B cell (primary cell): ENCODE measurements at regions not wholly inside any gene's neighbourhood (a gene's known extent, or its start where the extent isn't known, plus 50 kb on each side); places are given as distances from the start of the nearest gene placed in this dataset.

Source experiments
- ATAC-seq: fragments of 200-7000 bp; cut with Tn5 transposase; one replicate; pipeline ENCODE4 v1.10.0; 2021; ENCODE audit warnings: low read depth, mild to moderate bottlenecking, moderate number of reproducible peaks, moderate library complexity
- CTCF ChIA-PET: fragments of 350-600 bp; sonication (Branson Sonifier 250); formaldehyde crosslinking; loops from one replicate; lab custom pipeline; 2021; ENCODE audit warnings: antibody characterized with exemption, inconsistent platforms; lab: Charles Lee
- POLR2A ChIA-PET: fragments of 350-600 bp; sonication (Branson Sonifier 250); formaldehyde crosslinking; loops from one replicate; lab custom pipeline; 2021; ENCODE audit warnings: antibody characterized with exemption; lab: Charles Lee
- DNase-seq: peaks from one replicate; pipeline ENCODE4 v3.0.0; 2013
- H2AFZ ChIP-seq: 2 replicates; pipeline ENCODE4 v1.6.1; 2012; ENCODE audit warnings: mild to moderate bottlenecking, low read depth, low read length; ENCODE audit not compliant: insufficient read depth, poor library complexity, severe bottlenecking
- H3K27ac ChIP-seq, 2 donors: 1 replicate in 1 of 2; 2 replicates in 1 of 2; pipeline ENCODE4 v1.5.1; 2012 to 2013; ENCODE audit warnings: low read length in 2 of 2, mild to moderate bottlenecking in 2 of 2, moderate library complexity in 1 of 2
- H3K27me3 ChIP-seq, 4 experiments: fragments of 200-600 bp in 1 of 4; sonication (generic) in 1 of 4; replicated peaks in 1 of 4; 1 replicate in 2 of 4; 2 replicates in 2 of 4; pipeline versions ENCODE4 v1.6.1 to v1.7.0; 2013 to 2016; ENCODE audit warnings: low read length in 3 of 4, mild to moderate bottlenecking in 2 of 4, mixed read lengths in 1 of 4, moderate library complexity in 1 of 4; ENCODE audit not compliant: insufficient read depth in 4 of 4, control insufficient read depth in 3 of 4; ENCODE audit errors: control extremely low read depth in 1 of 4
- H3K36me3 ChIP-seq, 2 experiments: replicated peaks in 1 of 2; 1 replicate in 1 of 2; 2 replicates in 1 of 2; pipeline versions ENCODE4 v1.6.1 to v1.7.1; 2013; ENCODE audit warnings: low read length in 1 of 2; ENCODE audit not compliant: insufficient read depth in 2 of 2, control insufficient read depth in 1 of 2; ENCODE audit errors: control extremely low read depth in 1 of 2, extremely low read depth in 1 of 2
- H3K4me1 ChIP-seq, 2 donors: fragments of 200-600 bp in 1 of 2; sonication (generic) in 1 of 2; 1 replicate in 1 of 2; 2 replicates in 1 of 2; pipeline versions ENCODE4 v1.5.1 to v1.6.1; 2013 to 2017; ENCODE audit warnings: low read length in 2 of 2; ENCODE audit not compliant: control insufficient read depth in 2 of 2, insufficient read depth in 2 of 2
- H3K4me2 ChIP-seq: replicated peaks from 2 replicates; pipeline ENCODE3; 2012; ENCODE audit warnings: mild to moderate bottlenecking, low read depth, low read length; ENCODE audit not compliant: poor library complexity, severe bottlenecking
- H3K4me3 ChIP-seq, 5 experiments: fragments of 200-600 bp in 1 of 5; sonication (generic) in 1 of 5; 1 replicate in 3 of 5; 2 replicates in 2 of 5; pipeline versions ENCODE4 v1.5.1 to v1.7.0; 2011 to 2016; ENCODE audit warnings: low read length in 4 of 5, mild to moderate bottlenecking in 4 of 5, low read depth in 2 of 5, control low read depth in 1 of 5, moderate library complexity in 1 of 5; ENCODE audit not compliant: insufficient read depth in 1 of 5; ENCODE audit errors: control extremely low read depth in 1 of 5, extremely low read depth in 1 of 5
- H3K79me2 ChIP-seq: fragments of 200-600 bp; sonication (generic); one replicate; pipeline ENCODE4 v1.6.0; 2016; ENCODE audit warnings: low read length; ENCODE audit not compliant: control insufficient read depth, insufficient read depth
- H3K9ac ChIP-seq: fragments of 200-600 bp; sonication (generic); 2 replicates; pipeline ENCODE4 v1.6.1; 2017; ENCODE audit warnings: mild to moderate bottlenecking, low read length, moderate library complexity
- H3K9me3 ChIP-seq, 3 donors: one replicate each; pipeline versions ENCODE4 v1.6.1 to v1.7.1; 2013; ENCODE audit warnings: low read length in 2 of 3; ENCODE audit not compliant: control insufficient read depth in 2 of 3, insufficient read depth in 1 of 3; ENCODE audit errors: control extremely low read depth in 1 of 3
- H4K20me1 ChIP-seq: 2 replicates; pipeline ENCODE4 v1.6.0; 2012; ENCODE audit warnings: mild to moderate bottlenecking, low read length; ENCODE audit not compliant: insufficient read depth, control insufficient read depth, poor library complexity, severe bottlenecking
- H3K27ac Mint-ChIP-seq: one replicate; pipeline ENCODE4 v1.8.0; 2021; ENCODE audit warnings: mixed read lengths
- H3K27me3 Mint-ChIP-seq: one replicate; pipeline ENCODE4 v1.8.0; 2021; ENCODE audit warnings: mixed read lengths
- H3K4me1 Mint-ChIP-seq: one replicate; pipeline ENCODE4 v1.8.0; 2021; ENCODE audit warnings: mixed read lengths
- H3K4me3 Mint-ChIP-seq: one replicate; pipeline ENCODE4 v1.8.0; 2021; ENCODE audit warnings: mixed read lengths
- H3K9me3 Mint-ChIP-seq: one replicate; pipeline ENCODE4 v1.8.0; 2022; ENCODE audit warnings: mixed read lengths; ENCODE audit not compliant: insufficient read depth
- CTCF ChIP-seq: fragments of 200-600 bp; IDR thresholded peaks from one replicate; pipeline ENCODE4 v1.8.0; 2022; ENCODE audit warnings: antibody characterized with exemption, mild to moderate bottlenecking
- EZH2 ChIP-seq: IDR thresholded peaks from 2 replicates; pipeline ENCODE4 v1.6.1; 2012; ENCODE audit warnings: borderline replicate concordance, low read depth, mild to moderate bottlenecking, moderate library complexity, low read length; ENCODE audit not compliant: insufficient read depth, poor library complexity, severe bottlenecking
- WGBS: methylation state at CpG from one replicate; pipeline ENCODE4 v1.1.5; 2013; ENCODE audit warnings: missing lambda C conversion rate; ENCODE audit not compliant: insufficient coverage; 5-methylcytosine and 5-hydroxymethylcytosine counted together
- intact Hi-C: fragments of 100-400 bp; cut with micrococcal nuclease; formaldehyde crosslinking; loops from one replicate; pipeline ENCODE4 v1.10.0; 2022

GRCh38 chr13:76719955-76720354, 166.2 kb downstream of the KCTD12 start:
- no peaks in the 10 kb centered on the region for H3K9me3 Mint-ChIP-seq

GRCh38 chr13:76717092-76717491, 169.1 kb downstream of the KCTD12 start:
- H3K27ac ChIP-seq = no peak overlapping the region
- H3K4me1 Mint-ChIP-seq = no peaks in the 10 kb centered on the region
- DNase-seq (no peak), ATAC-seq (no peak)
- no peaks in the 10 kb centered on the region for H3K27me3 ChIP-seq
- 86% methylated on average over 1 of the region's 1 CpG for WGBS
- H3K9me3 Mint-ChIP-seq = no peaks in the 10 kb centered on the region
- H3K4me3 ChIP-seq = no peak overlapping the region
- H3K9ac ChIP-seq = no peak overlapping the region
- ChIA-PET CTCF (no interaction called here), POLR2A (no interaction called here)
- H3K27me3 Mint-ChIP-seq = no peaks in the 10 kb centered on the region
- no peak overlapping the region for H3K4me2 ChIP-seq
- H3K36me3 ChIP-seq = no peaks in the 10 kb centered on the region
- no peak overlapping the region for H3K4me3 Mint-ChIP-seq
- no peak overlapping the region for H3K27ac Mint-ChIP-seq
- intact Hi-C loops = no loop called here
- H4K20me1 ChIP-seq = no peaks in the 10 kb centered on the region
- no peaks in the 10 kb centered on the region for H3K79me2 ChIP-seq
- TF ChIP-seq EZH2 = no peak
- TF ChIP-seq CTCF = no peak
- no peaks in the 10 kb centered on the region for H3K4me1 ChIP-seq
- no peaks in the 10 kb centered on the region for H3K9me3 ChIP-seq
- no peak overlapping the region for H2AFZ ChIP-seq

More at GRCh38 chr13:76719955-76720354, 166.2 kb downstream of the KCTD12 start:
- ATAC-seq (no peak), DNase-seq (no peak)
- Histone ChIP-seq H3K4me2 (no peak overlapping the region), H3K9me3 (no peaks in the 10 kb centered on the region), H3K36me3 (no peaks in the 10 kb centered on the region), H2AFZ (no peak overlapping the region), H3K9ac (no peak overlapping the region), H3K79me2 (no peaks in the 10 kb centered on the region), H4K20me1 (no peaks in the 10 kb centered on the region), H3K4me3 (no peak overlapping the region), H3K4me1 (peaks cover 5 to 7% of the 10 kb centered on the region in 2 donors), H3K27ac (no peak overlapping the region), H3K27me3 (no peaks in the 10 kb centered on the region)
- intact Hi-C loops = no loop called here
- CTCF ChIA-PET = no interaction called here
- Mint-ChIP-seq H3K27me3 (no peaks in the 10 kb centered on the region), H3K4me1 (no peaks in the 10 kb centered on the region), H3K4me3 (no peak overlapping the region), H3K27ac (no peak overlapping the region)
- POLR2A ChIA-PET = no interaction called here
- WGBS = 100% methylated on average over 1 of the region's 2 CpGs
- TF ChIP-seq EZH2 = no peak
- no peak for TF ChIP-seq CTCF
